Activated T-helper 1 cell treated with anti-CD3 and anti-CD28 coated beads, Interleukin-12 subunit alpha, Interleukin-12 subunit beta, Interleukin-2, Interleukin-4 antibody, amounts not matched to agents 30 ng/mL and 10 ng/mL and 1 ng/mL, durations not matched to agents 14 hours and 24 hours and 36 hours (primary cell): ENCODE measurements at regions not wholly inside any gene's neighbourhood (a gene's known extent, or its start where the extent isn't known, plus 50 kb on each side); places are given as distances from the start of the nearest gene placed in this dataset.

Experiments used
- DNase-seq: peaks from one replicate; pipeline ENCODE4 v3.0.0; 2021; ENCODE audit warnings: low spot score
- H3K27ac Mint-ChIP-seq: one replicate; pipeline ENCODE4 v1.8.0; 2021; ENCODE audit warnings: mild to moderate bottlenecking, mixed read lengths
- H3K27me3 Mint-ChIP-seq: one replicate; pipeline ENCODE4 v1.8.0; 2022; ENCODE audit warnings: mild to moderate bottlenecking, moderate library complexity, mixed read lengths; ENCODE audit not compliant: insufficient read depth
- H3K36me3 Mint-ChIP-seq: one replicate; pipeline ENCODE4 v1.8.0; 2021; ENCODE audit warnings: low read depth, mixed read lengths
- H3K4me1 Mint-ChIP-seq: one replicate; pipeline ENCODE4 v1.8.0; 2021; ENCODE audit warnings: low read depth, mixed read lengths
- H3K4me3 Mint-ChIP-seq: one replicate; pipeline ENCODE4 v1.8.0; 2021; ENCODE audit warnings: mild to moderate bottlenecking, moderate library complexity, mixed read lengths
- H3K9me3 Mint-ChIP-seq: one replicate; pipeline ENCODE4 v1.8.0; 2021; ENCODE audit warnings: mixed read lengths
- intact Hi-C: fragments of 100-400 bp; cut with micrococcal nuclease; formaldehyde crosslinking; loops from one replicate; pipeline ENCODE4 v1.15.1; 2024

GRCh38 chr14:85037411-85037810, 492.5 kb upstream of the FLRT2 start:
- H3K9me3 Mint-ChIP-seq, result peaks cover 5% of the 10 kb centered on the region

DNA sequence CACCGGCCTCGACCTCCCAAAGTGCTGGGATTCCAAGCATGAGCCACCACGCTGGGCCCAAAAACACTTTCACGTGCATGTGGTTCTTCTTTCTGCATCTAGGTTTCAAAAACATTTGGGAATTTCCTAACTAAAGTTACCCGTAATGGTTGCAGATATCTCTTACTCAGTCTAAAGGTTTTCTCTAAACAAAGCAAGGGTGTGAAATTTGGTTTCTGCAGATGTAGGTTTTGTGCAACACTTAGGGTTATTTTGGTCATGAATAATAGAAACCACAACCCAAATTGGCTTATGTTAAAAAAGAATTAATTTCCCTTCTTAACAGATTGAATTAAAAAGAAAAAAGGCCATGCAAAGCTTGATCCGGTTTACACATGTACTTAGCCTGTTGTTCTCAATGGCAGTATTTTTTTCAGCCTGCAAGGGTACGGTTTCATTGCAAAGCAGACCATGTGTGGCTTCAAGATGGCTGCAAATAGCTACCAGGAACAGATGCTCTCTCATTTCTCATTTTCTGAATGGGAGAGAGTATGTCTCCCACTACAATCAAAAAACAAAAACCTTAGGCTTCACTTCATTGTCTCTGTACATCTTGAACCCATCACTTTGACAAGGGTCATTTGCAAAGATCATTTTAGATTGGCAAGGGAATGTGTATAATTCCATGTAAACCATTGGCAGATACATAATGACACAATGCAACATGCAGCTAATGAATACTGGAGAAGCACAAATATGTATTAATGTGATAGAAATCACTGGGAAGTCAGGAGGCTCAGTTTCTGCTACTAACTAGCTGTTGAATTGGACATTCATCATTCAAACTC, 491.2 kb upstream of the FLRT2 start:
- no peaks in the 10 kb centered on the region for H3K36me3 Mint-ChIP-seq
- H3K4me3 Mint-ChIP-seq, result no peak overlapping the region
- H3K4me1 Mint-ChIP-seq, result no peaks in the 10 kb centered on the region
- no peak overlapping the region for H3K27ac Mint-ChIP-seq
- no peak for DNase-seq
- H3K9me3 Mint-ChIP-seq, result peaks cover 5% of the 10 kb centered on the region
- intact Hi-C loops, result no loop called here
- H3K27me3 Mint-ChIP-seq, result no peaks in the 10 kb centered on the region

More at GRCh38 chr14:85037411-85037810, 492.5 kb upstream of the FLRT2 start:
- H3K27ac Mint-ChIP-seq, result no peak overlapping the region
- no peak for DNase-seq
- no peaks in the 10 kb centered on the region for H3K27me3 Mint-ChIP-seq
- no peaks in the 10 kb centered on the region for H3K4me1 Mint-ChIP-seq
- H3K4me3 Mint-ChIP-seq, result no peak overlapping the region
- intact Hi-C loops, result no loop called here
- H3K36me3 Mint-ChIP-seq, result no peaks in the 10 kb centered on the region

DNA sequence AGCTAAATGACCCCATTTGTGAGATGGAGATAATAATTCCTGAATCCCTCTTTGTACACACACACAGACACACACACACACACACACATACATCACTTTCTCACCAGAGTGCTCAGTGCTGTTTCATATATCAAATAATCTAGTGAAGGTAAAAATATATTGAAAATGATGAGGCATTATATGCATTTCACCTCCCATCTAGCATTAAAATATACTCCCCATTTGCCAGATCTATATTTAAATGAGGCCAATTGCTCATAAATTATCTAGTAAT, 490.7 kb upstream of the FLRT2 start:
- intact Hi-C loops, result no loop called here
- H3K36me3 Mint-ChIP-seq, result no peaks in the 10 kb centered on the region
- DNase-seq, result no peak
- no peaks in the 10 kb centered on the region for H3K27me3 Mint-ChIP-seq
- H3K4me3 Mint-ChIP-seq, result no peak overlapping the region
- no peaks in the 10 kb centered on the region for H3K4me1 Mint-ChIP-seq
- H3K27ac Mint-ChIP-seq, result no peak overlapping the region
- peaks cover 5% of the 10 kb centered on the region for H3K9me3 Mint-ChIP-seq

DNA sequence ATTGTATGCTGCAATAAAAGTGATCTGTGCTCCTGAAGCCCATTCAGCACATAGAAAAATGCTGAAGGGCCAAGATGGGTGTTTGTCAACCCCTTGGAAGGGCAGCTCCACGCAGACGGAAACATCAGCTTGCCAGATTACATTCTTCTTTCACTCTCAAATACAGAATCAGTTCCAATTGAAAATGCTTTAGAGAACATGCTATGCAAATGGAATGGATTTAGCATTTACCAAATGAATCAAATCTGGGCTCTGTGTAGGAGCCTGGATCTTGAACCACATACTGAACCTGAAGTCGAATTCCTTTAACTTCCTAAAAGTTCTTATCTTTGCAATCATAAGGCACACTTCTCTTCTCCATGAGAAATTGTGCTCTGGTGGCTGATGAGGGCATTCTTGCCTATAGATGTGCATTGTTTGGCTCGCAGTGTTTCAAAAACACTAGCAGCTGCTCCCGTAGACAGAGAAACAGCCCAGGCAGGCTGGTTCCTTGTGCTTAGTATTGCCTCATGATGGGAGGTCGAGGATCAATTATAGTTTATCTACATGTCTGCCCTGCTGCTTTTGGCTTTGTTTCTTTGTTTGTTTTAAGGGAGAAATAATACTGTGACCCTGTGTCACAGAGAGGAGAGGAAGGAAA, 489.8 kb upstream of the FLRT2 start:
- Mint-ChIP-seq H3K36me3 (no peaks in the 10 kb centered on the region), H3K9me3 (peaks cover 5% of the 10 kb centered on the region), H3K27me3 (no peaks in the 10 kb centered on the region), H3K4me3 (no peak overlapping the region), H3K27ac (no peak overlapping the region), H3K4me1 (no peaks in the 10 kb centered on the region)
- intact Hi-C loops, result no loop called here
- no peak for DNase-seq

DNA sequence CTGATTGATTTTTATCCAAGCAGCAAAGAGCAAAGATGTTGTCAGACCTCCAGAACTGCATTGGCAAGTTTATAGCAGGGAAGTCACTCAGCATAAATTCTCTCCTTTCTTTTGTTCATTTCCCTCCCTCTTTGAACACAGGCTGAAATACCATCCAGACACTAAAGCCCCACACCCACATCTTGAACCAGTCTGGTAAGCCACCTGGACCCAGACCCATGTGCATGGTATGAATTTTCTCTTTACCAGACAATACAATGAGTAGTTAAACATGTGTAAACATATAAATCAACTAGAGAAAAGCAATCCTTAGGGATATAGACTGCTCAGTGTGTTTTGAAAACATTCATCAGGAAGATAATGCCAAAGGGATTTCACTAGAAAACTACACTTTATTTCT, 488.3 kb upstream of the FLRT2 start:
- Mint-ChIP-seq H3K9me3 (peaks cover 5% of the 10 kb centered on the region), H3K36me3 (no peaks in the 10 kb centered on the region), H3K27ac (no peak overlapping the region), H3K4me3 (no peak overlapping the region), H3K27me3 (no peaks in the 10 kb centered on the region), H3K4me1 (no peaks in the 10 kb centered on the region)
- no peak for DNase-seq
- intact Hi-C loops, result no loop called here

GRCh38 chr14:85042301-85042700, 487.6 kb upstream of the FLRT2 start:
- Mint-ChIP-seq H3K27me3 (no peaks in the 10 kb centered on the region), H3K4me3 (no peak overlapping the region), H3K4me1 (no peaks in the 10 kb centered on the region)

GRCh38 chr14:85050180-85050579, 479.8 kb upstream of the FLRT2 start:
- intact Hi-C loops, result no loop called here
- Mint-ChIP-seq H3K4me3 (no peak overlapping the region), H3K36me3 (no peaks in the 10 kb centered on the region), H3K4me1 (no peaks in the 10 kb centered on the region), H3K27me3 (no peaks in the 10 kb centered on the region), H3K27ac (no peak overlapping the region), H3K9me3 (peaks cover 14% of the 10 kb centered on the region)
- DNase-seq, result no peak

More at GRCh38 chr14:85042301-85042700, 487.6 kb upstream of the FLRT2 start:
- Mint-ChIP-seq H3K27ac (no peak overlapping the region), H3K36me3 (no peaks in the 10 kb centered on the region), H3K9me3 (peaks cover 5% of the 10 kb centered on the region)
- DNase-seq, result no peak
- intact Hi-C loops, result no loop called here

- H3K9me3 Mint-ChIP-seq, result peaks cover 19% of the 10 kb centered on the region
- intact Hi-C loops, result no loop called here
- H3K27ac Mint-ChIP-seq, result no peak overlapping the region
- no peaks in the 10 kb centered on the region for H3K27me3 Mint-ChIP-seq
- DNase-seq, result no peak
- no peak overlapping the region for H3K4me3 Mint-ChIP-seq
- H3K4me1 Mint-ChIP-seq, result no peaks in the 10 kb centered on the region
- H3K36me3 Mint-ChIP-seq, result no peaks in the 10 kb centered on the region
Observed at GRCh38 chr14:85052646-85053045, 477.3 kb upstream of the FLRT2 start.

DNA sequence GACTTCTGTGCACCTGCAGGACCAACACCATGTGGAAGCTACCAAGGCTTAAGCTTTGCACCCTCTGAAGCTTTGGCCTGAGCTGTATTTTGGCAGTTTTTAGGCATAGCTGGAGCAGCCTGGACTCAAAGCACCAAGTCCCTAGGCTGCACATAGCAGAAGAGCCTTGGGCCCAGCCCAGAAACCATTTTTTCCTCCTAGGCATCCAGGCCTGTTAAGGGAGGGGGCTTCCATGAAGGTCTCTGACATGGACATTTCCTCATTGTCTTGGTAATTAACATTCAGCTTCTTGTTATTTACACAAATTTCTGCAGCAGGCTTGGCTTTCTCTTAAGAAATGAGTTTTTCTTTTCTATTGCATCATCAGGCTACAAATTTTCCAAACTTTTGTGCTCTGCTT, 475.8 kb upstream of the FLRT2 start:
- Mint-ChIP-seq H3K9me3 (peaks cover 19% of the 10 kb centered on the region), H3K27ac (no peak overlapping the region), H3K4me3 (no peak overlapping the region), H3K27me3 (no peaks in the 10 kb centered on the region), H3K36me3 (no peaks in the 10 kb centered on the region), H3K4me1 (no peaks in the 10 kb centered on the region)
- intact Hi-C loops, result no loop called here
- DNase-seq, result no peak

DNA sequence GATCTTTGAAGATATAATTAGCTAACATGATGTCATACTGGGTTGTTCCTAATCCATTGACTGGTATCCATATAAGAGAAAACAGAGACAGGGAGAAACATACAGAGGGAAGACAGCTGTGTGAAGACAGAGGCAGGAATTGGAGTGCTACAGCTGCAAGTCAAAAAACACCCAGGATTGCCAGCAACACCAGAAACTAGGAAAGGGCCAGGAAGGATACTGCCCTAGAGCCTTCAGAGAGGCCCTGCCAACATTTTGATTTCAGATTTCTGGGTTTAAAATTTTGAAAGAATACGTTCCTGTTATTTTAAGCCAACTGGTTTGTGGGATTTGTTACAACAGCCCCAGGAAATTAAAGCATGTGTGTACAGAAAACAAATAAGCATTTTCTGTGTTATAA, 473.7 kb upstream of the FLRT2 start:
- no peaks in the 10 kb centered on the region for H3K4me1 Mint-ChIP-seq
- H3K9me3 Mint-ChIP-seq, result peaks cover 18% of the 10 kb centered on the region
- intact Hi-C loops, result no loop called here
- H3K27me3 Mint-ChIP-seq, result no peaks in the 10 kb centered on the region
- no peak for DNase-seq
- no peak overlapping the region for H3K27ac Mint-ChIP-seq
- H3K4me3 Mint-ChIP-seq, result no peak overlapping the region
- no peaks in the 10 kb centered on the region for H3K36me3 Mint-ChIP-seq

DNA sequence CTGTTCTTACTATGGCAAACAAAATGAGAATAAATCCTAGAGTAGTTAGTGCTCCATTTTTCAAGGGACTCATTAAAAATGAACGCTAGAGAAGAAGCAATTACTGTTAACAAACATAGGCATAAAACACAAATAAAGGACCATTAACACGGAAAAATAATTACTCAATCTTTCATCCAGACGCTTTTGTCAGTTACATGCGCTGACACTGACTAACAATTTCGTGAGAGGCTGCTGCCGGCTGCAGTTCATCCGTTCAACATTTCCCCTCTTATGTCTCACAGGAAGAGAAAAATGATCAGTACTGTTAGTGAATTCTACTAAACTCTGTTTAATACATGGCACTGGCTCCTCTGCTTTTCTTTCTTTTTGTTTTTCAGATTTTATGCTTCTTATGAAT, 472.7 kb upstream of the FLRT2 start:
- no peak for DNase-seq
- Mint-ChIP-seq H3K27ac (no peak overlapping the region), H3K4me3 (no peak overlapping the region), H3K27me3 (no peaks in the 10 kb centered on the region), H3K4me1 (no peaks in the 10 kb centered on the region), H3K36me3 (no peaks in the 10 kb centered on the region), H3K9me3 (peaks cover 11% of the 10 kb centered on the region)
- intact Hi-C loops, result no loop called here

- H3K9me3 Mint-ChIP-seq, result peaks cover 8% of the 10 kb centered on the region
- no peaks in the 10 kb centered on the region for H3K27me3 Mint-ChIP-seq
- H3K27ac Mint-ChIP-seq, result no peak overlapping the region
- no peak overlapping the region for H3K4me3 Mint-ChIP-seq
- no peaks in the 10 kb centered on the region for H3K4me1 Mint-ChIP-seq
- DNase-seq, result no peak
- H3K36me3 Mint-ChIP-seq, result no peaks in the 10 kb centered on the region
- intact Hi-C loops, result no loop called here
Observed at GRCh38 chr14:85058150-85058549, 471.8 kb upstream of the FLRT2 start.

GRCh38 chr14:85060121-85060520, 469.8 kb upstream of the FLRT2 start:
- intact Hi-C loops, result no loop called here
- Mint-ChIP-seq H3K9me3 (peaks cover 8% of the 10 kb centered on the region), H3K4me1 (no peaks in the 10 kb centered on the region), H3K27ac (no peak overlapping the region), H3K36me3 (no peaks in the 10 kb centered on the region), H3K4me3 (no peak overlapping the region), H3K27me3 (no peaks in the 10 kb centered on the region)
- DNase-seq, result no peak

DNA sequence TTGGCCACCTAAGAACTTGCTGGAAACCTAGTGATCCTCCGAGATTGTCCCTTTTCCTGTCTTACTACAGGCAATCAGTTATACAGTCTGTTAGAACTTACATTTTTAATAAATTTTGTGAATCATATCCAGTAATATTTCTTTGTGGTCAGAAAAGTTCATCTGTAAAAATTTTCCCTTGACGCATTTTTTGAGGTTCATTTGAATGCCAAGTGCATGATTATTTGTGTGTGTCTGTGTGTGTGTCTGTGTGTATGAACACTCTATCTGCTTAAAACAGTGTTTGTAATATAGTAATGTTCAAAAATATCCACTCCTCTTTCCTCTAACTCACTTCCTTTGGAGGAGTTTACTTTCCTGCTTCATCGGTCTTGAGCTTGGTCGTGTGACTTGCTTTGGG, 468.7 kb upstream of the FLRT2 start:
- Mint-ChIP-seq H3K4me3 (no peak overlapping the region), H3K4me1 (no peaks in the 10 kb centered on the region), H3K27ac (no peak overlapping the region), H3K9me3 (peaks cover 3% of the 10 kb centered on the region), H3K27me3 (no peaks in the 10 kb centered on the region), H3K36me3 (no peaks in the 10 kb centered on the region)
- DNase-seq, result no peak
- intact Hi-C loops, result no loop called here
